Calu3 (cell line): ENCODE measurements at regions not wholly inside any gene's neighbourhood (a gene's known extent, or its start where the extent isn't known, plus 50 kb on each side); places are given as distances from the start of the nearest gene placed in this dataset.
"Not testable (repeated sequence)": the region's sequence is repeated elsewhere in the genome, so short reads cannot be mapped to it uniquely, and the experiment has no call there.

Experiments used
- BruUV-seq: library from RNA; stranded (reverse); fragments of 400-500 nt; replicated peaks from 2 replicates; lab custom pipeline; 2021; lab: Mats Ljungman, UMichigan
- CTCF ChIA-PET: fragments of 300-600 bp; sonication (Branson Sonifier 250); formaldehyde crosslinking; loops from one replicate; lab custom pipeline; 2022; ENCODE audit warnings: antibody characterized with exemption; lab: Charles Lee
- DNase-seq: peaks from one replicate; pipeline ENCODE4 v3.0.0; 2022
- H3K27ac Mint-ChIP-seq: one replicate; pipeline ENCODE4 v1.8.0; 2022; ENCODE audit warnings: mixed read lengths; ENCODE audit not compliant: unreplicated experiment
- H3K27me3 Mint-ChIP-seq: one replicate; pipeline ENCODE4 v1.8.0; 2022; ENCODE audit warnings: mixed read lengths; ENCODE audit not compliant: unreplicated experiment
- H3K36me3 Mint-ChIP-seq: one replicate; pipeline ENCODE4 v1.8.0; 2022; ENCODE audit warnings: mild to moderate bottlenecking, moderate library complexity, mixed read lengths; ENCODE audit not compliant: insufficient read depth, unreplicated experiment
- H3K4me1 Mint-ChIP-seq: one replicate; pipeline ENCODE4 v1.8.0; 2022; ENCODE audit warnings: mild to moderate bottlenecking, low read depth, mixed read lengths; ENCODE audit not compliant: unreplicated experiment
- H3K4me3 Mint-ChIP-seq: one replicate; pipeline ENCODE4 v1.8.0; 2022; ENCODE audit warnings: mild to moderate bottlenecking, low read depth, moderate library complexity, mixed read lengths; ENCODE audit not compliant: unreplicated experiment
- H3K9me3 Mint-ChIP-seq: one replicate; pipeline ENCODE4 v1.8.0; 2022; ENCODE audit warnings: low read depth, mixed read lengths; ENCODE audit not compliant: unreplicated experiment
- CTCF ChIP-seq: fragments of 200-600 bp; IDR thresholded peaks from one replicate; pipeline ENCODE4 v1.8.0; 2022; ENCODE audit warnings: antibody characterized with exemption; ENCODE audit not compliant: unreplicated experiment
- intact Hi-C: fragments of 100-400 bp; cut with micrococcal nuclease; formaldehyde crosslinking; loops from one replicate; pipeline ENCODE4 v1.10.0; 2022; ENCODE audit not compliant: unreplicated experiment

- no peak for TF ChIP-seq CTCF
- BruUV-seq = no TSS peak
- Mint-ChIP-seq H3K27me3 (peaks cover 60% of the 10 kb centered on the region), H3K27ac (no peak overlapping the region), H3K36me3 (no peaks in the 10 kb centered on the region), H3K9me3 (peaks cover 3% of the 10 kb centered on the region), H3K4me1 (no peaks in the 10 kb centered on the region), H3K4me3 (no peak overlapping the region)
- DNase-seq = no peak
- CTCF ChIA-PET = no interaction called here
- intact Hi-C loops = no loop called here
Observed at GRCh38 chr5:113693701-113694100, 180.2 kb downstream of the YTHDC2 start.

- CTCF ChIA-PET = no interaction called here
- no peak overlapping the region for H3K4me3 Mint-ChIP-seq
- intact Hi-C loops = no loop called here
- BruUV-seq = no TSS peak
- no peak for TF ChIP-seq CTCF
- no peak overlapping the region for H3K27ac Mint-ChIP-seq
- peaks cover 3% of the 10 kb centered on the region for H3K9me3 Mint-ChIP-seq
- no peaks in the 10 kb centered on the region for H3K4me1 Mint-ChIP-seq
- no peak for DNase-seq
- H3K36me3 Mint-ChIP-seq = no peaks in the 10 kb centered on the region
- peaks cover 51% of the 10 kb centered on the region for H3K27me3 Mint-ChIP-seq
Observed at GRCh38 chr5:113694576-113694975, 181.1 kb downstream of the YTHDC2 start.

- DNase-seq = no peak
- Mint-ChIP-seq H3K27ac (no peak overlapping the region), H3K4me3 (no peak overlapping the region), H3K4me1 (no peaks in the 10 kb centered on the region), H3K9me3 (peaks cover 15% of the 10 kb centered on the region), H3K36me3 (no peaks in the 10 kb centered on the region), H3K27me3 (peaks cover under 1% of the 10 kb centered on the region)
- no peak for TF ChIP-seq CTCF
- CTCF ChIA-PET = no interaction called here
- no TSS peak for BruUV-seq
- intact Hi-C loops = no loop called here
Observed at GRCh38 chr5:113703266-113703665, 189.8 kb downstream of the YTHDC2 start.

- intact Hi-C loops = no loop called here
- H3K27me3 Mint-ChIP-seq = no peaks in the 10 kb centered on the region
- peaks cover 15% of the 10 kb centered on the region for H3K9me3 Mint-ChIP-seq
- BruUV-seq = no TSS peak
- no peaks in the 10 kb centered on the region for H3K36me3 Mint-ChIP-seq
- no peaks in the 10 kb centered on the region for H3K4me1 Mint-ChIP-seq
- no peak for DNase-seq
- no peak overlapping the region for H3K4me3 Mint-ChIP-seq
- no peak overlapping the region for H3K27ac Mint-ChIP-seq
- TF ChIP-seq CTCF = no peak
- CTCF ChIA-PET = no interaction called here
Observed at GRCh38 chr5:113705657-113706056, 192.2 kb downstream of the YTHDC2 start.

GRCh38 chr5:113713051-113713450 is 199.6 kb downstream of the YTHDC2 start:
- no peak overlapping the region for H3K27ac Mint-ChIP-seq
- intact Hi-C loops = no loop called here
- H3K4me3 Mint-ChIP-seq = no peak overlapping the region
- no peaks in the 10 kb centered on the region for H3K27me3 Mint-ChIP-seq
- CTCF ChIA-PET = no interaction called here
- TF ChIP-seq CTCF = no peak
- H3K4me1 Mint-ChIP-seq = no peaks in the 10 kb centered on the region
- no TSS peak for BruUV-seq
- H3K36me3 Mint-ChIP-seq = no peaks in the 10 kb centered on the region
- H3K9me3 Mint-ChIP-seq = peaks cover 11% of the 10 kb centered on the region
- no peak for DNase-seq

GRCh38 chr5:113715921-113716320 is 202.4 kb downstream of the YTHDC2 start:
- intact Hi-C loops, H3K36me3 Mint-ChIP-seq, H3K27me3 Mint-ChIP-seq, H3K27ac Mint-ChIP-seq, BruUV-seq, H3K4me1 Mint-ChIP-seq, DNase-seq, H3K4me3 Mint-ChIP-seq: not testable (repeated sequence)
- CTCF ChIA-PET = interaction anchor here (0.6 kb wide), 1 partner anchor 1686 kb away, joined by 4 read pairs; no protein-coding TSS in a partner anchor
- H3K9me3 Mint-ChIP-seq = peaks cover 16% of the 10 kb centered on the region
